ENCODE measurements at regions not wholly inside any gene's neighbourhood (a gene's known extent, or its start where the extent isn't known, plus 50 kb on each side); places are given as distances from the start of the nearest gene placed in this dataset.

DNA sequence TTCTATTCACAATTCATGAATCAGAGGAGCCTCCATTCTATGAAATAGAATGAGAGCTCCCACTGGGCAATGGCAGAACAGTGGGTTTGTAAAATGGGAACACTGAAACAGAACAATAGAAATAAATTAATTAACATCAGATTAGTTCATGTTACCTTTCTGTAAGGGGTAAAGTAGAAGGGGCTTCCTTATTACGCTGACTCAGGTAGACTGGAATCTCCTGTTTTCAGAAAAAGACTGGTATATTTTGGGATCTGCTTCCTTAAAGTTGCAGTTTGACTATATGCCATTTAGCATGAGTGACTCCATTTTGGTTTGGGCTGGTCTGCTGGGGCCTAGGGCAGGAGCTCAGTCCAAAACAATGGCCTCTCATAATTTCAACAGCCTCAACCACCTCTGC lies 52.8 kb upstream of the ZFAND3 start:
- Histone ChIP-seq H3K27me3 (ENCODE audit: control insufficient read depth in 4 of 4, insufficient read depth in 4 of 4, low read length in 3 of 4) (no peaks in the 10 kb centered on the region), H3K4me3 (ENCODE audit: low read depth in 1 of 3, low read length in 3 of 3) (no peak overlapping the region), H3K4me1 (ENCODE audit: control insufficient read depth in 4 of 4, insufficient read depth in 4 of 4, low read length in 3 of 4) (peaks cover 3 to 38% (median 31%) of the 10 kb centered on the region in 4 donors), H3K9me3 (ENCODE audit: control insufficient read depth in 4 of 4, low read length in 3 of 4) (no peaks in the 10 kb centered on the region), H3K9ac (ENCODE audit: low read depth in 1 of 2, low read length in 2 of 2) (no peak overlapping the region), H3K36me3 (ENCODE audit: control insufficient read depth in 4 of 4, insufficient read depth in 3 of 4, low read depth in 1 of 4, low read length in 3 of 4) (no peaks in the 10 kb centered on the region), H3K27ac (ENCODE audit: low read depth in 1 of 2, low read length in 2 of 2) (no peak overlapping the region)
- no peak for TF ChIP-seq RXRA (IDR thresholded peaks at IDR 0.05)
- TF ChIP-seq FOXA1 (IDR thresholded peaks at IDR 0.05): no peak
- no peak for TF ChIP-seq TAF1 (conservative IDR thresholded peaks at IDR 0.05)
- TF ChIP-seq EGR1 (IDR thresholded peaks at IDR 0.05; ENCODE audit: low read depth in 2 of 2): no peak
- TF ChIP-seq RAD21 (IDR thresholded peaks at IDR 0.05): no peak
- no peak for TF ChIP-seq FOXA2 (IDR thresholded peaks at IDR 0.05)
- TF ChIP-seq YY1 (IDR thresholded peaks at IDR 0.05): no peak
- TF ChIP-seq HNF4G (IDR thresholded peaks at IDR 0.05): no peak
- no peak for TF ChIP-seq NR2F2 (IDR thresholded peaks at IDR 0.05)
- TF ChIP-seq, protein P1, sequence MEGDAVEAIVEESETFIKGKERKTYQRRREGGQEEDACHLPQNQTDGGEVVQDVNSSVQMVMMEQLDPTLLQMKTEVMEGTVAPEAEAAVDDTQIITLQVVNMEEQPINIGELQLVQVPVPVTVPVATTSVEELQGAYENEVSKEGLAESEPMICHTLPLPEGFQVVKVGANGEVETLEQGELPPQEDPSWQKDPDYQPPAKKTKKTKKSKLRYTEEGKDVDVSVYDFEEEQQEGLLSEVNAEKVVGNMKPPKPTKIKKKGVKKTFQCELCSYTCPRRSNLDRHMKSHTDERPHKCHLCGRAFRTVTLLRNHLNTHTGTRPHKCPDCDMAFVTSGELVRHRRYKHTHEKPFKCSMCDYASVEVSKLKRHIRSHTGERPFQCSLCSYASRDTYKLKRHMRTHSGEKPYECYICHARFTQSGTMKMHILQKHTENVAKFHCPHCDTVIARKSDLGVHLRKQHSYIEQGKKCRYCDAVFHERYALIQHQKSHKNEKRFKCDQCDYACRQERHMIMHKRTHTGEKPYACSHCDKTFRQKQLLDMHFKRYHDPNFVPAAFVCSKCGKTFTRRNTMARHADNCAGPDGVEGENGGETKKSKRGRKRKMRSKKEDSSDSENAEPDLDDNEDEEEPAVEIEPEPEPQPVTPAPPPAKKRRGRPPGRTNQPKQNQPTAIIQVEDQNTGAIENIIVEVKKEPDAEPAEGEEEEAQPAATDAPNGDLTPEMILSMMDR (IDR thresholded peaks at IDR 0.05; ENCODE audit: low read depth, low read length, missing input control): no peak
- TF ChIP-seq, protein P2, sequence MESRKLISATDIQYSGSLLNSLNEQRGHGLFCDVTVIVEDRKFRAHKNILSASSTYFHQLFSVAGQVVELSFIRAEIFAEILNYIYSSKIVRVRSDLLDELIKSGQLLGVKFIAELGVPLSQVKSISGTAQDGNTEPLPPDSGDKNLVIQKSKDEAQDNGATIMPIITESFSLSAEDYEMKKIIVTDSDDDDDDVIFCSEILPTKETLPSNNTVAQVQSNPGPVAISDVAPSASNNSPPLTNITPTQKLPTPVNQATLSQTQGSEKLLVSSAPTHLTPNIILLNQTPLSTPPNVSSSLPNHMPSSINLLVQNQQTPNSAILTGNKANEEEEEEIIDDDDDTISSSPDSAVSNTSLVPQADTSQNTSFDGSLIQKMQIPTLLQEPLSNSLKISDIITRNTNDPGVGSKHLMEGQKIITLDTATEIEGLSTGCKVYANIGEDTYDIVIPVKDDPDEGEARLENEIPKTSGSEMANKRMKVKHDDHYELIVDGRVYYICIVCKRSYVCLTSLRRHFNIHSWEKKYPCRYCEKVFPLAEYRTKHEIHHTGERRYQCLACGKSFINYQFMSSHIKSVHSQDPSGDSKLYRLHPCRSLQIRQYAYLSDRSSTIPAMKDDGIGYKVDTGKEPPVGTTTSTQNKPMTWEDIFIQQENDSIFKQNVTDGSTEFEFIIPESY (IDR thresholded peaks at IDR 0.05): no peak
- no peak for TF ChIP-seq SP1 (IDR thresholded peaks at IDR 0.05)
- no peak for TF ChIP-seq JUND (IDR thresholded peaks at IDR 0.05)
- no peak for TF ChIP-seq HNF4A (conservative IDR thresholded peaks at IDR 0.05)
- TF ChIP-seq, protein P3, sequence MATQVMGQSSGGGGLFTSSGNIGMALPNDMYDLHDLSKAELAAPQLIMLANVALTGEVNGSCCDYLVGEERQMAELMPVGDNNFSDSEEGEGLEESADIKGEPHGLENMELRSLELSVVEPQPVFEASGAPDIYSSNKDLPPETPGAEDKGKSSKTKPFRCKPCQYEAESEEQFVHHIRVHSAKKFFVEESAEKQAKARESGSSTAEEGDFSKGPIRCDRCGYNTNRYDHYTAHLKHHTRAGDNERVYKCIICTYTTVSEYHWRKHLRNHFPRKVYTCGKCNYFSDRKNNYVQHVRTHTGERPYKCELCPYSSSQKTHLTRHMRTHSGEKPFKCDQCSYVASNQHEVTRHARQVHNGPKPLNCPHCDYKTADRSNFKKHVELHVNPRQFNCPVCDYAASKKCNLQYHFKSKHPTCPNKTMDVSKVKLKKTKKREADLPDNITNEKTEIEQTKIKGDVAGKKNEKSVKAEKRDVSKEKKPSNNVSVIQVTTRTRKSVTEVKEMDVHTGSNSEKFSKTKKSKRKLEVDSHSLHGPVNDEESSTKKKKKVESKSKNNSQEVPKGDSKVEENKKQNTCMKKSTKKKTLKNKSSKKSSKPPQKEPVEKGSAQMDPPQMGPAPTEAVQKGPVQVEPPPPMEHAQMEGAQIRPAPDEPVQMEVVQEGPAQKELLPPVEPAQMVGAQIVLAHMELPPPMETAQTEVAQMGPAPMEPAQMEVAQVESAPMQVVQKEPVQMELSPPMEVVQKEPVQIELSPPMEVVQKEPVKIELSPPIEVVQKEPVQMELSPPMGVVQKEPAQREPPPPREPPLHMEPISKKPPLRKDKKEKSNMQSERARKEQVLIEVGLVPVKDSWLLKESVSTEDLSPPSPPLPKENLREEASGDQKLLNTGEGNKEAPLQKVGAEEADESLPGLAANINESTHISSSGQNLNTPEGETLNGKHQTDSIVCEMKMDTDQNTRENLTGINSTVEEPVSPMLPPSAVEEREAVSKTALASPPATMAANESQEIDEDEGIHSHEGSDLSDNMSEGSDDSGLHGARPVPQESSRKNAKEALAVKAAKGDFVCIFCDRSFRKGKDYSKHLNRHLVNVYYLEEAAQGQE (IDR thresholded peaks at IDR 0.05): no peak
- no peak for DNase-seq (ENCODE audit: low spot score)
- WGBS: 93% methylated on average over 1 of the region's 1 CpG

DNA sequence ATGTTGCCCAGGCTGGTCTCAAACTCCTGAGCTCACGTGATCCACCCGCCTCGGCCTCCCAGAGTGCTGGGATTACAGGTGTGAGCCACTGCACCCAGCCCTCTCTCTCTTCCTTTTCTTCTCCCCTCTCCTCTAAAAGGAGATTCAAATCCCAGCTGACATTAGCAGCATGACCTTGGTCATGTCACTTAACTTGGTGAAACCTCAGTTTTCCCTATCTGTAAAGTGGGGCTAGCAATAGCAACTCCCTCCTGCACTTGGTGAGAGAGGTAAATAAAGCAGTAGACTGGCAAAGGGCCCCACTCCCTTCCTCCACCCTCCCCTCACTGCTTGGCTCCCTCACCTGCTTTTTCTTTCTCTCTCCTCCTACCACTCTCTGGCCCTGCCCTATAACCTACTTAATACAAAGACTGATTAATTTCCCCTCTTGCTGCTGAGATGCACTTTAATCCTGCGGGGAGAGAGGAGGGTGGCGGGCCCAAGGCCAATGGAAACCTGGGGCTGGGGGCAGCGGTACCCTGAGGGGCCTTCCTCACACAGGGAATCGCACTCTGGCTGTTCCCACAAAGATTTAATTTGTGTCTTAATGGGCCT lies 54.2 kb upstream of the ZFAND3 start:
- TF ChIP-seq FOXA2 (IDR thresholded peaks at IDR 0.05) (peak; percentile 7), FOXA1 (IDR thresholded peaks at IDR 0.05) (no peak), RXRA (IDR thresholded peaks at IDR 0.05) (peak; percentile 67 to 76), SP1 (IDR thresholded peaks at IDR 0.05) (peak; percentile 92), YY1 (IDR thresholded peaks at IDR 0.05) (no peak), HNF4A (conservative IDR thresholded peaks at IDR 0.05) (peak; percentile 60 to 68), HNF4G (IDR thresholded peaks at IDR 0.05) (no peak), GABPA (IDR thresholded peaks at IDR 0.05 in 1 of 2, conservative IDR thresholded peaks at IDR 0.05 in 1 of 2) (no peak), RAD21 (IDR thresholded peaks at IDR 0.05) (peak in 1 of 2 donors; percentile 44), TAF1 (conservative IDR thresholded peaks at IDR 0.05) (no peak)
- TF ChIP-seq, protein P4, sequence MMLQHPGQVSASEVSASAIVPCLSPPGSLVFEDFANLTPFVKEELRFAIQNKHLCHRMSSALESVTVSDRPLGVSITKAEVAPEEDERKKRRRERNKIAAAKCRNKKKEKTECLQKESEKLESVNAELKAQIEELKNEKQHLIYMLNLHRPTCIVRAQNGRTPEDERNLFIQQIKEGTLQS (IDR thresholded peaks at IDR 0.05): no peak
- TF ChIP-seq, protein P1 (IDR thresholded peaks at IDR 0.05; ENCODE audit: low read depth, low read length, missing input control): no peak
- TF ChIP-seq, protein P3 (IDR thresholded peaks at IDR 0.05): no peak
- DNase-seq (ENCODE audit: low spot score): no peak
- WGBS: 64% methylated on average over 7 of the region's 7 CpGs

More for the DNA sequence above, 54.2 kb upstream of the ZFAND3 start:
- Histone ChIP-seq H3K9ac (ENCODE audit: low read depth in 1 of 2, low read length in 2 of 2) (peak overlapping the region in 1 of 2 donors; percentile 7), H3K4me1 (ENCODE audit: control insufficient read depth in 4 of 4, insufficient read depth in 4 of 4, low read length in 3 of 4) (peaks cover 3 to 48% (median 37%) of the 10 kb centered on the region in 4 donors), H3K27me3 (ENCODE audit: control insufficient read depth in 4 of 4, insufficient read depth in 4 of 4, low read length in 3 of 4) (no peaks in the 10 kb centered on the region), H3K36me3 (ENCODE audit: control insufficient read depth in 4 of 4, insufficient read depth in 3 of 4, low read depth in 1 of 4, low read length in 3 of 4) (no peaks in the 10 kb centered on the region), H3K4me3 (ENCODE audit: low read depth in 1 of 3, low read length in 3 of 3) (no peak overlapping the region), H3K9me3 (ENCODE audit: control insufficient read depth in 4 of 4, low read length in 3 of 4) (no peaks in the 10 kb centered on the region), H3K27ac (ENCODE audit: low read depth in 1 of 2, low read length in 2 of 2) (peak overlapping the region; percentile 14 to 26)

Measured in liver (tissue), 8 donors.